ENCODE measurements at regions not wholly inside any gene's neighbourhood (a gene's known extent, or its start where the extent isn't known, plus 50 kb on each side); places are given as distances from the start of the nearest gene placed in this dataset.

DNA sequence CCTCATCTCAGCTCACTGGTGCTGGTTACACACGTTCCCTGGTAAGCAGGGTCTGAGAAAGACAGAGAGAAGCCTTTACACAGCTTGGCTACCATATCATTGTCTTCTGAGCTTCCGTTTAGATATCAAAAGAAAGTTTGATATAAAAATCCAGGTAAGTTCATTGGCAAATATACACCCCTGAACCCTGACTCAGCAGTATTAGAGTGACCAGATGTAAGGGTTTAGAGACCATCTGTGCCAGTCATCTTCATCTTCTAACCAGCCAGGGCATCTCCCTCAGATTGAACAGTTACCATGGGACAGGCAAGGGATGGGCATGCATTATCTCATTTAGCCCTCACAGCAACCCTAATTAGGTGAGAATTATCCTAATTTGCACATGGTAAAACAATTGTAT lies 232.1 kb downstream of the MED10 start:
- no peak for TF ChIP-seq POLR2A (IDR thresholded peaks at IDR 0.05)
- TF ChIP-seq, protein P1, sequence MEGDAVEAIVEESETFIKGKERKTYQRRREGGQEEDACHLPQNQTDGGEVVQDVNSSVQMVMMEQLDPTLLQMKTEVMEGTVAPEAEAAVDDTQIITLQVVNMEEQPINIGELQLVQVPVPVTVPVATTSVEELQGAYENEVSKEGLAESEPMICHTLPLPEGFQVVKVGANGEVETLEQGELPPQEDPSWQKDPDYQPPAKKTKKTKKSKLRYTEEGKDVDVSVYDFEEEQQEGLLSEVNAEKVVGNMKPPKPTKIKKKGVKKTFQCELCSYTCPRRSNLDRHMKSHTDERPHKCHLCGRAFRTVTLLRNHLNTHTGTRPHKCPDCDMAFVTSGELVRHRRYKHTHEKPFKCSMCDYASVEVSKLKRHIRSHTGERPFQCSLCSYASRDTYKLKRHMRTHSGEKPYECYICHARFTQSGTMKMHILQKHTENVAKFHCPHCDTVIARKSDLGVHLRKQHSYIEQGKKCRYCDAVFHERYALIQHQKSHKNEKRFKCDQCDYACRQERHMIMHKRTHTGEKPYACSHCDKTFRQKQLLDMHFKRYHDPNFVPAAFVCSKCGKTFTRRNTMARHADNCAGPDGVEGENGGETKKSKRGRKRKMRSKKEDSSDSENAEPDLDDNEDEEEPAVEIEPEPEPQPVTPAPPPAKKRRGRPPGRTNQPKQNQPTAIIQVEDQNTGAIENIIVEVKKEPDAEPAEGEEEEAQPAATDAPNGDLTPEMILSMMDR (IDR thresholded peaks at IDR 0.05): no peak
